ENCODE measurements at regions not wholly inside any gene's neighbourhood (a gene's known extent, or its start where the extent isn't known, plus 50 kb on each side); places are given as distances from the start of the nearest gene placed in this dataset.
A peak's percentile ranks its signal among the peaks of the same experiment; 100 is the strongest.

- H3K4me3 ChIP-seq (ENCODE audit: low read length), result no peak overlapping the region
- ATAC-seq (no peak), DNase-seq (peak in 1 of 2 donors; percentile 12)
- intact Hi-C loops (cut with micrococcal nuclease), result no loop called here
- WGBS (ENCODE audit: insufficient coverage), result 86% methylated on average over 40 of the region's 40 CpGs
- H3K27me3 ChIP-seq (ENCODE audit: control insufficient read depth, insufficient read depth, low read length), result no peaks in the 10 kb centered on the region
- no peaks in the 10 kb centered on the region for H3K9me3 ChIP-seq (ENCODE audit: control insufficient read depth, insufficient read depth, low read length)
- no peak for TF ChIP-seq CTCF (IDR thresholded peaks at IDR 0.05)
- peaks cover 7 to 17% of the 10 kb centered on the region in 2 donors for H3K4me1 Mint-ChIP-seq
- H3K36me3 ChIP-seq (ENCODE audit: control insufficient read depth, insufficient read depth, low read length), result no peaks in the 10 kb centered on the region
- no peak overlapping the region for H3K4me3 Mint-ChIP-seq
- no peaks in the 10 kb centered on the region for H3K9me3 Mint-ChIP-seq
- no peaks in the 10 kb centered on the region for H3K27me3 Mint-ChIP-seq (ENCODE audit: low read depth in 2 of 2)
- peaks cover 17% of the 10 kb centered on the region for H3K4me1 ChIP-seq (ENCODE audit: control insufficient read depth, insufficient read depth, low read length)
- H3K27ac ChIP-seq (ENCODE audit: low read length), result no peak overlapping the region
- no peak overlapping the region for H3K27ac Mint-ChIP-seq
- H3K36me3 Mint-ChIP-seq, result no peaks in the 10 kb centered on the region
These were observed 152.7 kb downstream of the DLL1 start for GRCh38 chr6:170137911-170138910.

DNA sequence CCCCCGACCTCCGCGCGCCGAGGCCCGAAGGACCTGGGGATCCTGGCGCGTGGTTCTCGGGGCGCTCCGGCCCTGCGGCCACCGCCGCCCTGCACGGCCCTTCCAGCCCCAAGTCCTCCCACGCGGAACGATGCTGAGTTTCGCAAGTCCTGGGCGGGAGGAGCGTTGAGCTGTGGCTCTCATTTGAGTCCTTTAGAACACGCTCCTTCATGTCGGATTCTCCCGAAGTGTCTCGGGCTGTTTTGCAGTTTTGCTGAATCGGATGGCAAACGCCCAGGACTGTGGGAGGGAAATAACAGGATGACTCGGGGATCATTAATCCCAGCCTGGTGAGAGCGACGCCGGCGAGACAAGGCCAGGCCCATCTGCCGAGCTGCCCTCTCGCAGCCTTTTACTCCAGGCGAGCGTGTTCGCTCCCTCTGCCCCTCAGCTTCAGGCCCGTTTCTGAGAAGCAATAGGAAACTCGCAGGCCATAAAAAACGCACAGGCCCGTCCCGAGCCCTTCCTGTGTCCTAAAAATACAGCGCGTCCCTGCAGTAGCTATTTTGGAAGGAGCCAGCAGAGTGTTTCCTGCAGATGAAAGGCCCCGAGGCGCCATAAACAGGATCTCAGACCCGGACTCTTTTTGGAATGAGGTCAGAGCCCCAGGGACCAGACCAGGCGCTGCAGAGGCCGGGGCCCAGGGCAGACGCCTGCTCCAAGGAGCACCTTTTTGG, 153.5 kb downstream of the DLL1 start:
- Histone ChIP-seq H3K27ac (ENCODE audit: low read length) (no peak overlapping the region), H3K4me3 (ENCODE audit: low read length) (no peak overlapping the region), H3K9me3 (ENCODE audit: control insufficient read depth, insufficient read depth, low read length) (no peaks in the 10 kb centered on the region), H3K27me3 (ENCODE audit: control insufficient read depth, insufficient read depth, low read length) (no peaks in the 10 kb centered on the region), H3K36me3 (ENCODE audit: control insufficient read depth, insufficient read depth, low read length) (no peaks in the 10 kb centered on the region), H3K4me1 (ENCODE audit: control insufficient read depth, insufficient read depth, low read length) (peaks cover 14% of the 10 kb centered on the region)
- peak in 1 of 2 donors; percentile 5 for DNase-seq
- H3K27me3 Mint-ChIP-seq (ENCODE audit: low read depth in 2 of 2), result no peaks in the 10 kb centered on the region
- H3K36me3 Mint-ChIP-seq, result no peaks in the 10 kb centered on the region
- TF ChIP-seq CTCF (IDR thresholded peaks at IDR 0.05), result no peak
- WGBS (ENCODE audit: insufficient coverage), result 74% methylated on average over 50 of the region's 50 CpGs
- H3K9me3 Mint-ChIP-seq, result no peaks in the 10 kb centered on the region
- ATAC-seq, result no peak
- peaks cover 7 to 17% of the 10 kb centered on the region in 2 donors for H3K4me1 Mint-ChIP-seq
- no peak overlapping the region for H3K27ac Mint-ChIP-seq
- intact Hi-C loops (cut with micrococcal nuclease), result no loop called here
- no peak overlapping the region for H3K4me3 Mint-ChIP-seq

- DNase-seq, result peak in 1 of 2 donors; percentile 10
- Mint-ChIP-seq H3K27me3 (ENCODE audit: low read depth in 2 of 2) (no peaks in the 10 kb centered on the region), H3K36me3 (no peaks in the 10 kb centered on the region), H3K9me3 (no peaks in the 10 kb centered on the region), H3K27ac (no peak overlapping the region), H3K4me1 (peaks cover 7 to 17% of the 10 kb centered on the region in 2 donors), H3K4me3 (peak overlapping the region; percentile 47)
- no peak for ATAC-seq
- intact Hi-C loops (cut with micrococcal nuclease), result no loop called here
- Histone ChIP-seq H3K27ac (ENCODE audit: low read length) (no peak overlapping the region), H3K4me3 (ENCODE audit: low read length) (no peak overlapping the region), H3K9me3 (ENCODE audit: control insufficient read depth, insufficient read depth, low read length) (no peaks in the 10 kb centered on the region), H3K27me3 (ENCODE audit: control insufficient read depth, insufficient read depth, low read length) (no peaks in the 10 kb centered on the region), H3K36me3 (ENCODE audit: control insufficient read depth, insufficient read depth, low read length) (no peaks in the 10 kb centered on the region), H3K4me1 (ENCODE audit: control insufficient read depth, insufficient read depth, low read length) (peaks cover 14% of the 10 kb centered on the region)
- WGBS (ENCODE audit: insufficient coverage), result 90% methylated on average over 69 of the region's 69 CpGs
- no peak for TF ChIP-seq CTCF (IDR thresholded peaks at IDR 0.05)
These were observed 154.2 kb downstream of the DLL1 start for GRCh38 chr6:170136541-170137175.

All from natural killer cell (primary cell).